GM23338 (cell line): ENCODE measurements at regions not wholly inside any gene's neighbourhood (a gene's known extent, or its start where the extent isn't known, plus 50 kb on each side); places are given as distances from the start of the nearest gene placed in this dataset.

ENCODE experiments used
- ATAC-seq: fragments of 200-7000 bp; cut with Tn5 transposase; 3 replicates; pipeline ENCODE4 v1.9.1; 2020
- DNase-seq: peaks from one replicate; pipeline ENCODE4 v3.0.0-alpha.2; 2015; ENCODE audit warnings: low spot score
- H2AFZ ChIP-seq: fragments of 200-600 bp; sonication (generic); 2 replicates; pipeline ENCODE4 v1.8.0; 2016; ENCODE audit warnings: antibody characterized with exemption, mild to moderate bottlenecking, moderate library complexity
- H3F3A ChIP-seq: fragments of 200-600 bp; sonication (generic); replicated peaks from 2 replicates; pipeline ENCODE4 v1.8.0; 2017; ENCODE audit warnings: antibody characterized with exemption, mixed run types, low read depth
- H3K27ac ChIP-seq: fragments of 200-600 bp; sonication (generic); 2 replicates; pipeline ENCODE4 v1.6.1; 2016; ENCODE audit warnings: low read depth
- H3K27me3 ChIP-seq: fragments of 200-600 bp; sonication (generic); 2 replicates; pipeline ENCODE4 v1.8.0; 2016; ENCODE audit warnings: mild to moderate bottlenecking, mixed run types, moderate library complexity; ENCODE audit not compliant: insufficient read depth
- H3K36me3 ChIP-seq: fragments of 200-600 bp; sonication (generic); 2 replicates; pipeline ENCODE4 v1.8.0; 2016; ENCODE audit warnings: mild to moderate bottlenecking; ENCODE audit not compliant: insufficient read depth
- H3K4me1 ChIP-seq: fragments of 200-600 bp; sonication (generic); 2 replicates; pipeline ENCODE4 v1.8.0; 2016; ENCODE audit warnings: mild to moderate bottlenecking, moderate library complexity; ENCODE audit not compliant: insufficient read depth
- H3K4me2 ChIP-seq: fragments of 200-600 bp; sonication (generic); 2 replicates; pipeline ENCODE4 v1.7.1; 2017; ENCODE audit warnings: mixed run types
- H3K4me3 ChIP-seq: fragments of 200-600 bp; sonication (generic); 2 replicates; pipeline ENCODE4 v1.6.1; 2016; ENCODE audit warnings: mixed run types
- H3K79me2 ChIP-seq: fragments of 200-600 bp; sonication (generic); replicated peaks from 2 replicates; pipeline ENCODE4 v1.8.0; 2017; ENCODE audit warnings: mild to moderate bottlenecking; ENCODE audit not compliant: insufficient read depth
- H3K9me2 ChIP-seq: fragments of 200-600 bp; sonication (generic); 2 replicates; pipeline ENCODE4 v1.8.0; 2017; ENCODE audit not compliant: insufficient read depth
- H4K20me1 ChIP-seq: fragments of 200-600 bp; sonication (generic); replicated peaks from 2 replicates; pipeline ENCODE4 v1.8.0; 2017; ENCODE audit warnings: mild to moderate bottlenecking; ENCODE audit not compliant: insufficient read depth
- H3K27ac Mint-ChIP-seq: 2 replicates; pipeline ENCODE4 v1.8.0; 2020; ENCODE audit warnings: inconsistent platforms, mild to moderate bottlenecking, moderate library complexity, mixed read lengths
- H3K27me3 Mint-ChIP-seq: 3 replicates; pipeline ENCODE4 v1.8.0; 2022; ENCODE audit warnings: low read depth, mild to moderate bottlenecking, moderate library complexity, mixed read lengths, inconsistent platforms; ENCODE audit not compliant: insufficient read depth, poor library complexity
- H3K36me3 Mint-ChIP-seq: 3 replicates; pipeline ENCODE4 v1.8.0; 2021; ENCODE audit warnings: low read depth, mild to moderate bottlenecking, inconsistent platforms, moderate library complexity, mixed read lengths
- H3K4me1 Mint-ChIP-seq: 3 replicates; pipeline ENCODE4 v1.8.0; 2020; ENCODE audit warnings: mild to moderate bottlenecking, inconsistent platforms, mixed read lengths
- H3K4me3 Mint-ChIP-seq: 3 replicates; pipeline ENCODE4 v1.8.0; 2021; ENCODE audit warnings: moderate library complexity, mild to moderate bottlenecking, inconsistent platforms, mixed read lengths
- H3K9me3 Mint-ChIP-seq: 3 replicates; pipeline ENCODE4 v1.8.0; 2020; ENCODE audit warnings: moderate library complexity, mild to moderate bottlenecking, inconsistent platforms, mixed read lengths
- CREB1 ChIP-seq: fragments of 250-450 bp; sonication (Bioruptor Pico); IDR thresholded peaks from 2 replicates; pipeline ENCODE4 v1.5.0; 2020; ENCODE audit warnings: low read depth, mild to moderate bottlenecking, moderate library complexity
- ETS1 ChIP-seq: IDR thresholded peaks from 2 replicates; pipeline ENCODE4 v1.6.1; 2016; ENCODE audit warnings: antibody characterized with exemption
- EZH2 ChIP-seq: fragments of 200-600 bp; sonication (generic); IDR thresholded peaks from one replicate; pipeline ENCODE4 v1.8.0; 2017; ENCODE audit warnings: antibody characterized with exemption, mild to moderate bottlenecking, low read depth; ENCODE audit not compliant: unreplicated experiment
- EZH2phosphoT487 ChIP-seq: fragments of 200-600 bp; sonication (generic); IDR thresholded peaks from one replicate; pipeline ENCODE4 v1.8.1; 2018; ENCODE audit warnings: antibody characterized with exemption; ENCODE audit not compliant: unreplicated experiment
- JUNB ChIP-seq: IDR thresholded peaks from one replicate; pipeline ENCODE4 v1.6.1; 2016; ENCODE audit warnings: antibody characterized with exemption; ENCODE audit not compliant: unreplicated experiment
- NANOG ChIP-seq: IDR thresholded peaks from 2 replicates; pipeline ENCODE4 v1.6.1; 2016; ENCODE audit warnings: antibody characterized with exemption, borderline replicate concordance
- POLR2AphosphoS5 ChIP-seq: IDR thresholded peaks from 2 replicates; pipeline ENCODE4 v1.6.1; 2016; ENCODE audit warnings: antibody characterized with exemption, low read depth
- REST ChIP-seq: IDR thresholded peaks from one replicate; pipeline ENCODE4 v1.6.1; 2018; ENCODE audit warnings: antibody characterized with exemption; ENCODE audit not compliant: unreplicated experiment
- STAT1 ChIP-seq: IDR thresholded peaks from one replicate; pipeline ENCODE4 v1.6.1; 2016; ENCODE audit warnings: antibody characterized with exemption; ENCODE audit not compliant: unreplicated experiment
- ZNF114 ChIP-seq: fragments of 250-450 bp; sonication (Bioruptor Pico); IDR thresholded peaks from 2 replicates; pipeline ENCODE4 v1.5.0; 2020; ENCODE audit warnings: mild to moderate bottlenecking, moderate library complexity
- ZNF331 ChIP-seq: fragments of 250-450 bp; sonication (Bioruptor Pico); IDR thresholded peaks from 2 replicates; pipeline ENCODE4 v1.5.0; 2020; ENCODE audit warnings: low read depth, mild to moderate bottlenecking, moderate library complexity
- ZNF462 ChIP-seq: fragments of 250-450 bp; sonication (Bioruptor Pico); IDR thresholded peaks from 2 replicates; pipeline ENCODE4 v1.5.0; 2020; ENCODE audit warnings: mild to moderate bottlenecking, moderate library complexity
- TF ChIP-seq, protein P1 (sequence below), 2 experiments: fragments of 200-600 bp in 1 of 2; sonication (generic) in 1 of 2; conservative IDR thresholded peaks; 2 replicates each; pipeline versions ENCODE4 v1.5.1 to v1.6.1; 2016 to 2017; ENCODE audit warnings: antibody characterized with exemption in 2 of 2, low read depth in 2 of 2, mild to moderate bottlenecking in 2 of 2, moderate library complexity in 1 of 2

GRCh38 chr14:48584031-48584430 is 908.6 kb upstream of the MDGA2 start:
- Histone ChIP-seq H3K4me2 (no peak overlapping the region), H2AFZ (no peak overlapping the region), H3K27me3 (no peaks in the 10 kb centered on the region), H3K79me2 (no peaks in the 10 kb centered on the region), H4K20me1 (no peaks in the 10 kb centered on the region), H3K36me3 (no peaks in the 10 kb centered on the region), H3K9me2 (no peaks in the 10 kb centered on the region), H3F3A (no peaks in the 10 kb centered on the region), H3K27ac (no peak overlapping the region), H3K4me3 (no peak overlapping the region), H3K4me1 (peaks cover 11% of the 10 kb centered on the region; the same call in 1 of the 2 replicates)
- Mint-ChIP-seq H3K4me3 (no peak overlapping the region), H3K36me3 (no peaks in the 10 kb centered on the region), H3K4me1 (peaks cover 16% of the 10 kb centered on the region), H3K27ac (no peak overlapping the region), H3K9me3 (no peaks in the 10 kb centered on the region), H3K27me3 (no peaks in the 10 kb centered on the region)
- DNase-seq: no peak
- no peak for TF ChIP-seq ZNF114 (CRISPR knock-in tag)
- no peak for TF ChIP-seq JUNB
- TF ChIP-seq ZNF462: no peak
- no peak for TF ChIP-seq EZH2phosphoT487
- no peak for TF ChIP-seq ZNF331 (CRISPR knock-in tag)
- TF ChIP-seq POLR2AphosphoS5: no peak
- no peak for TF ChIP-seq STAT1
- TF ChIP-seq, protein P1, sequence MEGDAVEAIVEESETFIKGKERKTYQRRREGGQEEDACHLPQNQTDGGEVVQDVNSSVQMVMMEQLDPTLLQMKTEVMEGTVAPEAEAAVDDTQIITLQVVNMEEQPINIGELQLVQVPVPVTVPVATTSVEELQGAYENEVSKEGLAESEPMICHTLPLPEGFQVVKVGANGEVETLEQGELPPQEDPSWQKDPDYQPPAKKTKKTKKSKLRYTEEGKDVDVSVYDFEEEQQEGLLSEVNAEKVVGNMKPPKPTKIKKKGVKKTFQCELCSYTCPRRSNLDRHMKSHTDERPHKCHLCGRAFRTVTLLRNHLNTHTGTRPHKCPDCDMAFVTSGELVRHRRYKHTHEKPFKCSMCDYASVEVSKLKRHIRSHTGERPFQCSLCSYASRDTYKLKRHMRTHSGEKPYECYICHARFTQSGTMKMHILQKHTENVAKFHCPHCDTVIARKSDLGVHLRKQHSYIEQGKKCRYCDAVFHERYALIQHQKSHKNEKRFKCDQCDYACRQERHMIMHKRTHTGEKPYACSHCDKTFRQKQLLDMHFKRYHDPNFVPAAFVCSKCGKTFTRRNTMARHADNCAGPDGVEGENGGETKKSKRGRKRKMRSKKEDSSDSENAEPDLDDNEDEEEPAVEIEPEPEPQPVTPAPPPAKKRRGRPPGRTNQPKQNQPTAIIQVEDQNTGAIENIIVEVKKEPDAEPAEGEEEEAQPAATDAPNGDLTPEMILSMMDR (conservative IDR thresholded peaks at IDR 0.05; ENCODE audit: low read depth in 2 of 2): no peak
- TF ChIP-seq ETS1: no peak
- no peak for TF ChIP-seq EZH2
- TF ChIP-seq NANOG: no peak
- TF ChIP-seq CREB1 (CRISPR knock-in tag): no peak
- TF ChIP-seq REST: no peak
- no peak for ATAC-seq
